Uterus (tissue), 3 donors: ENCODE measurements at regions not wholly inside any gene's neighbourhood (a gene's known extent, or its start where the extent isn't known, plus 50 kb on each side); places are given as distances from the start of the nearest gene placed in this dataset.

Experiments
- DNase-seq, 2 donors: peaks; one replicate each; pipeline ENCODE4 v3.0.0-alpha.2; 2019 to 2020
- H3K27ac ChIP-seq, 2 donors: fragments of 200-600 bp; sonication (generic); 1 replicate in 1 of 2; 2 replicates in 1 of 2; pipeline ENCODE4 v1.5.1; 2016 to 2018
- H3K27me3 ChIP-seq, 2 donors: fragments of 200-600 bp; sonication (generic); one replicate each; pipeline ENCODE4 v1.5.1; 2018 to 2019; ENCODE audit warnings: control low read depth in 1 of 2
- H3K36me3 ChIP-seq, 2 donors: fragments of 200-600 bp; sonication (generic); one replicate each; pipeline ENCODE4 v1.5.1; 2019; ENCODE audit warnings: control low read depth in 1 of 2
- H3K4me1 ChIP-seq, 2 donors: fragments of 200-600 bp; sonication (generic); one replicate each; pipeline ENCODE4 v1.5.1; 2018 to 2019; ENCODE audit warnings: control low read depth in 1 of 2
- H3K4me3 ChIP-seq, 2 donors: fragments of 200-600 bp; sonication (generic); 1 replicate in 1 of 2; 2 replicates in 1 of 2; pipeline ENCODE4 v1.5.1; 2018 to 2019; ENCODE audit warnings: mild to moderate bottlenecking in 1 of 2
- H3K9me3 ChIP-seq, 2 donors: fragments of 200-600 bp; sonication (generic); one replicate each; pipeline ENCODE4 v1.5.1; 2019; ENCODE audit warnings: control low read depth in 1 of 2
- CTCF ChIP-seq, 4 experiments: fragments of 200-600 bp in 2 of 4; fragments of 450-650 bp in 2 of 4; sonication (generic) in 2 of 4; IDR thresholded peaks; one replicate each; pipeline ENCODE4 v1.5.1; 2016 to 2019; ENCODE audit warnings: antibody characterized with exemption in 4 of 4, mild to moderate bottlenecking in 2 of 4, moderate library complexity in 1 of 4
- POLR2A ChIP-seq, 2 donors: fragments of 450-650 bp; IDR thresholded peaks; one replicate each; pipeline ENCODE4 v1.6.1; 2016; ENCODE audit warnings: antibody characterized with exemption in 2 of 2, mild to moderate bottlenecking in 1 of 2, moderate library complexity in 1 of 2
- intact Hi-C: fragments of 100-400 bp; cut with DNase I; formaldehyde crosslinking; loops from one replicate; pipeline ENCODE4 v1.15.1; 2023; ENCODE audit warnings: low total_unique reads
- donor health status: DM: yes; HTN: yes; CAD: no.

- TF ChIP-seq CTCF (IDR thresholded peaks at IDR 0.05) (no peak), POLR2A (IDR thresholded peaks at IDR 0.05) (no peak)
- peaks cover 0 to 8% of the 10 kb centered on the region in 2 donors for H3K9me3 ChIP-seq
- no peaks in the 10 kb centered on the region for H3K27me3 ChIP-seq
- intact Hi-C loops: no loop called here
- H3K36me3 ChIP-seq: no peaks in the 10 kb centered on the region
- peak overlapping the region in 1 of 2 donors; percentile 59 for H3K27ac ChIP-seq
- no peak for DNase-seq
- no peak overlapping the region for H3K4me3 ChIP-seq
- no peaks in the 10 kb centered on the region for H3K4me1 ChIP-seq
Measured at GRCh38 chr7:42337225-42337905, 100.4 kb upstream of the GLI3 start.

- intact Hi-C loops: no loop called here
- no peak for DNase-seq
Measured at GRCh38 chr7:42332605-42333222, 95.7 kb upstream of the GLI3 start.

GRCh38 chr7:42319631-42320030, 82.6 kb upstream of the GLI3 start:
- Histone ChIP-seq H3K4me1 (no peaks in the 10 kb centered on the region), H3K27me3 (no peaks in the 10 kb centered on the region), H3K9me3 (no peaks in the 10 kb centered on the region), H3K27ac (no peak overlapping the region), H3K4me3 (no peak overlapping the region), H3K36me3 (no peaks in the 10 kb centered on the region)
- DNase-seq: no peak
- TF ChIP-seq POLR2A (IDR thresholded peaks at IDR 0.05) (no peak), CTCF (IDR thresholded peaks at IDR 0.05) (no peak)
- intact Hi-C loops: no loop called here

More at GRCh38 chr7:42332605-42333222, 95.7 kb upstream of the GLI3 start:
- TF ChIP-seq CTCF (IDR thresholded peaks at IDR 0.05): no peak
- TF ChIP-seq POLR2A (IDR thresholded peaks at IDR 0.05): no peak
- H3K27me3 ChIP-seq: no peaks in the 10 kb centered on the region
- no peaks in the 10 kb centered on the region for H3K36me3 ChIP-seq
- H3K4me1 ChIP-seq: no peaks in the 10 kb centered on the region
- no peak overlapping the region for H3K27ac ChIP-seq
- H3K4me3 ChIP-seq: no peak overlapping the region
- peaks cover 0 to 11% of the 10 kb centered on the region in 2 donors for H3K9me3 ChIP-seq

- H3K36me3 ChIP-seq: no peaks in the 10 kb centered on the region
- H3K4me1 ChIP-seq: no peaks in the 10 kb centered on the region
- no peak for DNase-seq
- H3K27ac ChIP-seq: peak overlapping the region in 1 of 2 donors; percentile 24
- H3K27me3 ChIP-seq: no peaks in the 10 kb centered on the region
- TF ChIP-seq POLR2A (IDR thresholded peaks at IDR 0.05) (no peak), CTCF (IDR thresholded peaks at IDR 0.05) (no peak)
- H3K9me3 ChIP-seq: no peaks in the 10 kb centered on the region
- H3K4me3 ChIP-seq: no peak overlapping the region
- intact Hi-C loops: no loop called here
Measured at GRCh38 chr7:42315631-42316030, 78.6 kb upstream of the GLI3 start.

GRCh38 chr7:42315103-42315502, 78.1 kb upstream of the GLI3 start:
- Histone ChIP-seq H3K9me3 (no peaks in the 10 kb centered on the region), H3K4me3 (no peak overlapping the region), H3K27me3 (no peaks in the 10 kb centered on the region), H3K27ac (peak overlapping the region; percentile 12 to 24), H3K4me1 (no peaks in the 10 kb centered on the region), H3K36me3 (no peaks in the 10 kb centered on the region)
- intact Hi-C loops: no loop called here
- no peak for DNase-seq
- no peak for TF ChIP-seq POLR2A (IDR thresholded peaks at IDR 0.05)
- no peak for TF ChIP-seq CTCF (IDR thresholded peaks at IDR 0.05)
